ENCODE measurements at regions not wholly inside any gene's neighbourhood (a gene's known extent, or its start where the extent isn't known, plus 50 kb on each side); places are given as distances from the start of the nearest gene placed in this dataset.

- H3K36me3 ChIP-seq, result no peaks in the 10 kb centered on the region
- no peak overlapping the region for H3K27ac ChIP-seq
- peaks cover 0 to 5% (median 0%) of the 10 kb centered on the region in 7 donors for H3K27me3 ChIP-seq
- H3K9me3 ChIP-seq, result peaks cover 0 to 5% (median 0%) of the 10 kb centered on the region in 11 donors
- no peak overlapping the region for H3K4me3 ChIP-seq
- 86 to 88% methylated on average over 10 of the region's 10 CpGs for WGBS, 2 donors
- DNase-seq (no peak), ATAC-seq (no peak)
- no peaks in the 10 kb centered on the region for H3K4me1 ChIP-seq
- TF ChIP-seq CTCF (IDR thresholded peaks at IDR 0.05), result no peak
- intact Hi-C loops (cut with DNase I), result no loop called here
Measured at GRCh38 chr10:36994886-36995285, 130.5 kb upstream of the ANKRD30A start.

GRCh38 chr10:36989233-36989632, 136.2 kb upstream of the ANKRD30A start:
- no peak for TF ChIP-seq CTCF (IDR thresholded peaks at IDR 0.05)
- H3K9me3 ChIP-seq, result peaks cover 0 to 23% (median 3%) of the 10 kb centered on the region in 11 donors
- H3K4me1 ChIP-seq, result no peaks in the 10 kb centered on the region
- H3K27me3 ChIP-seq, result no peaks in the 10 kb centered on the region
- intact Hi-C loops (cut with DNase I), result no loop called here
- WGBS, 2 donors, result 92 to 93% methylated on average over 12 of the region's 12 CpGs
- no peak for ATAC-seq
- no peak overlapping the region for H3K4me3 ChIP-seq
- H3K36me3 ChIP-seq, result no peaks in the 10 kb centered on the region
- no peak for DNase-seq
- H3K27ac ChIP-seq, result no peak overlapping the region

GRCh38 chr10:36946598-36946997, 178.8 kb upstream of the ANKRD30A start:
- peaks cover 0 to 13% (median 0%) of the 10 kb centered on the region in 11 donors for H3K9me3 ChIP-seq
- intact Hi-C loops (cut with DNase I), result no loop called here
- no peak overlapping the region for H3K27ac ChIP-seq
- H3K27me3 ChIP-seq, result no peaks in the 10 kb centered on the region
- H3K36me3 ChIP-seq, result no peaks in the 10 kb centered on the region
- whole genome bisulfite sequencing, 2 donors, result 53 to 61% methylated on average over 2 of the region's 2 CpGs
- no peaks in the 10 kb centered on the region for H3K4me1 ChIP-seq
- no peak for TF ChIP-seq CTCF (IDR thresholded peaks at IDR 0.05)
- ATAC-seq, result no peak
- no peak for DNase-seq
- no peak overlapping the region for H3K4me3 ChIP-seq

GRCh38 chr10:36943544-36943943, 181.9 kb upstream of the ANKRD30A start:
- no peak overlapping the region for H3K4me3 ChIP-seq
- WGBS, 2 donors, result 68 to 69% methylated on average over 12 of the region's 12 CpGs
- H3K4me1 ChIP-seq, result no peaks in the 10 kb centered on the region
- H3K36me3 ChIP-seq, result no peaks in the 10 kb centered on the region
- H3K27me3 ChIP-seq, result peaks cover 0 to 7% (median 0%) of the 10 kb centered on the region in 7 donors
- no peak for TF ChIP-seq CTCF (IDR thresholded peaks at IDR 0.05)
- DNase-seq (no peak), ATAC-seq (no peak)
- no peak overlapping the region for H3K27ac ChIP-seq
- peaks cover 0 to 13% (median 0%) of the 10 kb centered on the region in 11 donors for H3K9me3 ChIP-seq
- intact Hi-C loops (cut with DNase I), result no loop called here

Measured in heart right ventricle (tissue), 16 donors.